SK-N-SH treated with all-trans-retinoic acid at 6 μM for 48 hours (cell line): ENCODE measurements at regions not wholly inside any gene's neighbourhood (a gene's known extent, or its start where the extent isn't known, plus 50 kb on each side); places are given as distances from the start of the nearest gene placed in this dataset.

Experiments
- ATAC-seq: fragments of 200-7000 bp; cut with Tn5 transposase; 3 replicates; pipeline ENCODE4 v1.9.1; 2020; ENCODE audit warnings: mild to moderate bottlenecking, moderate library complexity
- ARNTL ChIP-seq: fragments of 450-650 bp; formaldehyde crosslinking; IDR thresholded peaks from 2 replicates; pipeline ENCODE4 v1.5.0; 2020; ENCODE audit warnings: low read depth, mild to moderate bottlenecking, moderate library complexity, borderline replicate concordance
- BACH2 ChIP-seq: fragments of 250-450 bp; sonication (Bioruptor Pico); IDR thresholded peaks from 2 replicates; pipeline ENCODE4 v1.9.0; 2021; ENCODE audit warnings: mild to moderate bottlenecking, borderline replicate concordance
- CREB5 ChIP-seq: fragments of 250-450 bp; sonication (Bioruptor Pico); IDR thresholded peaks from 2 replicates; pipeline ENCODE4 v1.5.1; 2020; ENCODE audit warnings: low read depth, mild to moderate bottlenecking, moderate library complexity
- CSDC2 ChIP-seq: fragments of 250-450 bp; sonication (Bioruptor Pico); IDR thresholded peaks from 2 replicates; pipeline ENCODE4 v1.5.0; 2020; ENCODE audit warnings: mild to moderate bottlenecking, moderate library complexity
- GLIS3 ChIP-seq: fragments of 250-450 bp; sonication (Bioruptor Pico); IDR thresholded peaks from 2 replicates; pipeline ENCODE4 v1.5.0; 2020; ENCODE audit warnings: mild to moderate bottlenecking, moderate library complexity
- OSR1 ChIP-seq: fragments of 250-450 bp; sonication (Bioruptor Pico); IDR thresholded peaks from 2 replicates; pipeline ENCODE4 v1.8.0; 2022; ENCODE audit warnings: moderate library complexity, mild to moderate bottlenecking, inconsistent platforms
- PATZ1 ChIP-seq: fragments of 250-450 bp; sonication (Bioruptor Pico); IDR thresholded peaks from 2 replicates; pipeline ENCODE4 v1.8.0; 2020; ENCODE audit warnings: mild to moderate bottlenecking, moderate library complexity, borderline replicate concordance
- POU6F1 ChIP-seq: fragments of 250-450 bp; sonication (Bioruptor Pico); IDR thresholded peaks from 2 replicates; pipeline ENCODE4 v1.8.0; 2021; ENCODE audit warnings: low read depth, mild to moderate bottlenecking, moderate library complexity, borderline replicate concordance
- PPARA ChIP-seq: fragments of 250-450 bp; sonication (Bioruptor Pico); IDR thresholded peaks from 2 replicates; pipeline ENCODE4 v1.5.0; 2020; ENCODE audit warnings: mild to moderate bottlenecking, borderline replicate concordance
- RARB ChIP-seq: fragments of 250-450 bp; sonication (Bioruptor Pico); IDR thresholded peaks from 2 replicates; pipeline ENCODE4 v1.8.0; 2021; ENCODE audit warnings: mild to moderate bottlenecking, moderate library complexity
- TCF4 ChIP-seq: fragments of 250-450 bp; sonication (Bioruptor Pico); IDR thresholded peaks from 2 replicates; pipeline ENCODE4 v1.8.0; 2021; ENCODE audit warnings: mild to moderate bottlenecking, moderate library complexity, borderline replicate concordance
- TSHZ2 ChIP-seq: fragments of 250-450 bp; sonication (Bioruptor Pico); IDR thresholded peaks from 2 replicates; pipeline ENCODE4 v1.5.0; 2020; ENCODE audit warnings: mild to moderate bottlenecking, moderate library complexity
- ZC3H10 ChIP-seq: fragments of 250-450 bp; sonication (Bioruptor Pico); IDR thresholded peaks from 2 replicates; pipeline ENCODE4 v1.5.1; 2021; ENCODE audit warnings: mild to moderate bottlenecking, moderate library complexity
- ZFP3 ChIP-seq: fragments of 250-450 bp; sonication (Bioruptor Pico); IDR thresholded peaks from 2 replicates; pipeline ENCODE4 v1.5.0; 2020; ENCODE audit warnings: mild to moderate bottlenecking, moderate library complexity
- ZFP30 ChIP-seq: fragments of 450-650 bp; formaldehyde crosslinking; IDR thresholded peaks from 2 replicates; pipeline ENCODE4 v1.5.0; 2022; ENCODE audit warnings: mild to moderate bottlenecking, moderate library complexity
- ZNF565 ChIP-seq: fragments of 450-650 bp; formaldehyde crosslinking; conservative IDR thresholded peaks from 2 replicates; pipeline ENCODE4 v1.5.0; 2020; ENCODE audit warnings: low read depth, mild to moderate bottlenecking, moderate library complexity
- ZNF70 ChIP-seq: fragments of 450-650 bp; formaldehyde crosslinking; IDR thresholded peaks from 2 replicates; pipeline ENCODE4 v1.5.0; 2020; ENCODE audit warnings: mild to moderate bottlenecking, moderate library complexity
- ZNF8 ChIP-seq: fragments of 450-650 bp; formaldehyde crosslinking; IDR thresholded peaks from 2 replicates; pipeline ENCODE4 v1.5.0; 2020; ENCODE audit warnings: mild to moderate bottlenecking, moderate library complexity
- TF ChIP-seq, protein P1 (sequence below): fragments of 250-450 bp; sonication (Bioruptor Pico); IDR thresholded peaks from 2 replicates; pipeline ENCODE4 v1.5.1; 2021; ENCODE audit warnings: mild to moderate bottlenecking, moderate library complexity

- ATAC-seq = no peak
- TF ChIP-seq ZC3H10 (no peak), ZNF8 (CRISPR knock-in tag) (no peak), POU6F1 (no peak), CSDC2 (CRISPR knock-in tag) (no peak), PATZ1 (no peak), CREB5 (CRISPR knock-in tag) (no peak), BACH2 (CRISPR knock-in tag) (no peak), ZFP30 (CRISPR knock-in tag) (no peak), TSHZ2 (CRISPR knock-in tag) (no peak), ARNTL (CRISPR knock-in tag) (no peak), ZFP3 (CRISPR knock-in tag) (no peak), OSR1 (no peak), RARB (CRISPR knock-in tag) (no peak), PPARA (CRISPR knock-in tag) (no peak), ZNF565 (CRISPR knock-in tag) (no peak), GLIS3 (CRISPR knock-in tag) (no peak), ZNF70 (CRISPR knock-in tag) (no peak)
- TF ChIP-seq, protein P1, sequence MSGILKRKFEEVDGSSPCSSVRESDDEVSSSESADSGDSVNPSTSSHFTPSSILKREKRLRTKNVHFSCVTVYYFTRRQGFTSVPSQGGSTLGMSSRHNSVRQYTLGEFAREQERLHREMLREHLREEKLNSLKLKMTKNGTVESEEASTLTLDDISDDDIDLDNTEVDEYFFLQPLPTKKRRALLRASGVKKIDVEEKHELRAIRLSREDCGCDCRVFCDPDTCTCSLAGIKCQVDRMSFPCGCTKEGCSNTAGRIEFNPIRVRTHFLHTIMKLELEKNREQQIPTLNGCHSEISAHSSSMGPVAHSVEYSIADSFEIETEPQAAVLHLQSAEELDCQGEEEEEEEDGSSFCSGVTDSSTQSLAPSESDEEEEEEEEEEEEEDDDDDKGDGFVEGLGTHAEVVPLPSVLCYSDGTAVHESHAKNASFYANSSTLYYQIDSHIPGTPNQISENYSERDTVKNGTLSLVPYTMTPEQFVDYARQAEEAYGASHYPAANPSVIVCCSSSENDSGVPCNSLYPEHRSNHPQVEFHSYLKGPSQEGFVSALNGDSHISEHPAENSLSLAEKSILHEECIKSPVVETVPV (CRISPR knock-in tag) = no peak
Measured at GRCh38 chr13:36526897-36527296, 94.6 kb downstream of the CCNA1 start.

- no peak for TF ChIP-seq GLIS3 (CRISPR knock-in tag)
- no peak for TF ChIP-seq ZNF8 (CRISPR knock-in tag)
- TF ChIP-seq PPARA (CRISPR knock-in tag) = no peak
- no peak for TF ChIP-seq BACH2 (CRISPR knock-in tag)
- TF ChIP-seq TCF4 = no peak
- TF ChIP-seq, protein P1 (CRISPR knock-in tag) = no peak
- TF ChIP-seq, all 23 proteins: peak for 0
- ATAC-seq = no peak
Measured at GRCh38 chr13:36528105-36528504, 95.8 kb downstream of the CCNA1 start.
